ENCODE measurements at regions not wholly inside any gene's neighbourhood (a gene's known extent, or its start where the extent isn't known, plus 50 kb on each side); places are given as distances from the start of the nearest gene placed in this dataset.

DNA sequence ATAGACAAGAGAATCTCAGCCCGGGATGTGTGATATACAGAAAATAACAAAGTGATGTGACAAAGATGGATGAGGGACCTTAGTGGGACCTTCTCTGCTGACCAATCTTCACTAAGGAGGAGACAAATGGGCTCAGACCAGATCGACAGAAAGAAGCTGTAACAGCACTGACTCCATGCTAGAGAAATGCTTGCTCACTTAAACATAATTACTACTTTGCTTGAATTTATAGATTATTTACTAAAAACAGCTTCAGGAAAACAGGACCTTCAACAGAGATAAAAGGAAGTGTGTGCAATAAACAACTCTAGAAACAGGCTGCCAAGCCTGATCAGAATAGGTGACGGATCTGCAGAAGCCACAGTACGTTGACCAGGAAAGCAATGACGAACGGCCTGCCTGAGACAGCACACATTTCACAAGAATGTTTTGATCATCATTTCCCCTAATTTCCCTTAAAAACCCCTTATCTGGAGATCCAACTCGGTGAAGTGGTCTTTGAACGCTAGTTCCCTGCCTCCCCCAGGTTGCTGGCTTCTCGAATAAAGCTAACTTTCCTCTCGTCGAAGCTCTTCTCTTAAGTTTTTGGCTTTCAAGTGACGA, 98.4 kb upstream of the STEAP1B start:
- TF ChIP-seq, protein P1, sequence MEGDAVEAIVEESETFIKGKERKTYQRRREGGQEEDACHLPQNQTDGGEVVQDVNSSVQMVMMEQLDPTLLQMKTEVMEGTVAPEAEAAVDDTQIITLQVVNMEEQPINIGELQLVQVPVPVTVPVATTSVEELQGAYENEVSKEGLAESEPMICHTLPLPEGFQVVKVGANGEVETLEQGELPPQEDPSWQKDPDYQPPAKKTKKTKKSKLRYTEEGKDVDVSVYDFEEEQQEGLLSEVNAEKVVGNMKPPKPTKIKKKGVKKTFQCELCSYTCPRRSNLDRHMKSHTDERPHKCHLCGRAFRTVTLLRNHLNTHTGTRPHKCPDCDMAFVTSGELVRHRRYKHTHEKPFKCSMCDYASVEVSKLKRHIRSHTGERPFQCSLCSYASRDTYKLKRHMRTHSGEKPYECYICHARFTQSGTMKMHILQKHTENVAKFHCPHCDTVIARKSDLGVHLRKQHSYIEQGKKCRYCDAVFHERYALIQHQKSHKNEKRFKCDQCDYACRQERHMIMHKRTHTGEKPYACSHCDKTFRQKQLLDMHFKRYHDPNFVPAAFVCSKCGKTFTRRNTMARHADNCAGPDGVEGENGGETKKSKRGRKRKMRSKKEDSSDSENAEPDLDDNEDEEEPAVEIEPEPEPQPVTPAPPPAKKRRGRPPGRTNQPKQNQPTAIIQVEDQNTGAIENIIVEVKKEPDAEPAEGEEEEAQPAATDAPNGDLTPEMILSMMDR (IDR thresholded peaks at IDR 0.05): no peak
- TF ChIP-seq POLR2A (IDR thresholded peaks at IDR 0.05; ENCODE audit: low read length): no peak
- TF ChIP-seq CEBPB (IDR thresholded peaks at IDR 0.05): no peak
